ENCODE measurements at regions not wholly inside any gene's neighbourhood (a gene's known extent, or its start where the extent isn't known, plus 50 kb on each side); places are given as distances from the start of the nearest gene placed in this dataset.
"Not testable (repeated sequence)": the region's sequence is repeated elsewhere in the genome, so short reads cannot be mapped to it uniquely, and the experiment has no call there.

- TF ChIP-seq CTCF (IDR thresholded peaks at IDR 0.05); POLR2AphosphoS5 (IDR thresholded peaks at IDR 0.05; ENCODE audit: insufficient read depth in 1 of 2, low read depth in 1 of 2): not testable (repeated sequence)
Observed at GRCh38 chr10:90086606-90087190, 385.3 kb downstream of the KIF20B start.

All from vagina (tissue), 2 donors.